ENCODE measurements at regions not wholly inside any gene's neighbourhood (a gene's known extent, or its start where the extent isn't known, plus 50 kb on each side); places are given as distances from the start of the nearest gene placed in this dataset.
"Not testable (repeated sequence)": the region's sequence is repeated elsewhere in the genome, so short reads cannot be mapped to it uniquely, and the experiment has no call there.

DNA sequence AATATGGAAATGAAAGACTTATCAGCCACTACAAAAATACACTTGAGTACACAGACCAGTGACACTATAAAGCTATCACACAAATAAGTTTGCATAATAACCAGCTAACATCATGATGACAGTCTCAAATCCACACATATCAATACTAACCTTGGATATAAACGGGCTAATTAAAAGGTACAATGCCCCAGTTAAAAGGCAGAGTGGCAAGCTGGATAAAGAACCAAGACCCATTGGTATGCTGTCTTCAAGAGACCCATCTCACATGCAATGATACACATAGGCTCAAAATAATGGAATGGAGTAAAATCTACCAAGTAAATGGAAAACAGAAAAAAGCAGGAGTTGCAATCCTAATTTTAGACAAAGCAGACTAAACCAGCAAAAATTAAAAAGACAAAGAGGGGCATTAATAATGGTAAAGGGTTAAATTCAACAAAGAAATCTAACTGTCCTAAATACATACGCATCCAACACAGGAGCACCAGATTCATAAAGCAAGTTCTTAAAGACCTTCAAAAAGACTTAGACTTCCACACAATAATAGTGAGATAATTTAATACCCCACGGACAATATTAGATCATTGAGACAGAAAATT is 163.3 kb downstream of the CD24 start:
- H3K79me2 ChIP-seq: no peaks in the 10 kb centered on the region
- WGBS (ENCODE audit: low lambda C conversion rate, missing lambda C conversion rate): 91% methylated on average over 3 of the region's 3 CpGs

GRCh38 chr6:106808758-106809157 is 165.8 kb downstream of the CD24 start:
- Histone ChIP-seq H3K4me3 (no peak overlapping the region), H3K36me3 (replicated peaks; ENCODE audit: insufficient read depth, low read depth) (no peaks in the 10 kb centered on the region), H2AFZ (no peak overlapping the region), H3K4me2 (no peak overlapping the region), H3K4me1 (ENCODE audit: insufficient read depth) (peaks cover 11% of the 10 kb centered on the region), H4K20me1 (ENCODE audit: insufficient read depth, poor library complexity, severe bottlenecking) (no peaks in the 10 kb centered on the region), H3K27me3 (no peaks in the 10 kb centered on the region), H3K9me3 (ENCODE audit: low read depth) (peaks cover 3% of the 10 kb centered on the region), H3K9me2 (replicated peaks; ENCODE audit: insufficient read depth) (no peaks in the 10 kb centered on the region), H3K27ac (no peak overlapping the region), H3K79me2 (no peaks in the 10 kb centered on the region)
- no peak for DNase-seq (ENCODE audit: low spot score)
- TF ChIP-seq, protein P1, sequence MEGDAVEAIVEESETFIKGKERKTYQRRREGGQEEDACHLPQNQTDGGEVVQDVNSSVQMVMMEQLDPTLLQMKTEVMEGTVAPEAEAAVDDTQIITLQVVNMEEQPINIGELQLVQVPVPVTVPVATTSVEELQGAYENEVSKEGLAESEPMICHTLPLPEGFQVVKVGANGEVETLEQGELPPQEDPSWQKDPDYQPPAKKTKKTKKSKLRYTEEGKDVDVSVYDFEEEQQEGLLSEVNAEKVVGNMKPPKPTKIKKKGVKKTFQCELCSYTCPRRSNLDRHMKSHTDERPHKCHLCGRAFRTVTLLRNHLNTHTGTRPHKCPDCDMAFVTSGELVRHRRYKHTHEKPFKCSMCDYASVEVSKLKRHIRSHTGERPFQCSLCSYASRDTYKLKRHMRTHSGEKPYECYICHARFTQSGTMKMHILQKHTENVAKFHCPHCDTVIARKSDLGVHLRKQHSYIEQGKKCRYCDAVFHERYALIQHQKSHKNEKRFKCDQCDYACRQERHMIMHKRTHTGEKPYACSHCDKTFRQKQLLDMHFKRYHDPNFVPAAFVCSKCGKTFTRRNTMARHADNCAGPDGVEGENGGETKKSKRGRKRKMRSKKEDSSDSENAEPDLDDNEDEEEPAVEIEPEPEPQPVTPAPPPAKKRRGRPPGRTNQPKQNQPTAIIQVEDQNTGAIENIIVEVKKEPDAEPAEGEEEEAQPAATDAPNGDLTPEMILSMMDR (IDR thresholded peaks at IDR 0.05; ENCODE audit: poor library complexity): no peak
- no peak for TF ChIP-seq EZH2phosphoT487 (IDR thresholded peaks at IDR 0.05; ENCODE audit: low read depth, severe bottlenecking, unreplicated experiment)
- TF ChIP-seq EZH2 (IDR thresholded peaks at IDR 0.05; ENCODE audit: borderline replicate concordance): no peak

More for the DNA sequence above, 163.3 kb downstream of the CD24 start:
- Histone ChIP-seq H3K27me3 (no peaks in the 10 kb centered on the region), H4K20me1 (ENCODE audit: insufficient read depth, poor library complexity, severe bottlenecking) (no peaks in the 10 kb centered on the region), H3K4me3 (no peak overlapping the region), H3K36me3 (replicated peaks; ENCODE audit: insufficient read depth, low read depth) (no peaks in the 10 kb centered on the region), H3K4me2 (no peak overlapping the region), H3K9me3 (ENCODE audit: low read depth) (peaks cover 3% of the 10 kb centered on the region), H3K27ac (no peak overlapping the region), H2AFZ (no peak overlapping the region), H3K9me2 (replicated peaks; ENCODE audit: insufficient read depth) (no peaks in the 10 kb centered on the region), H3K4me1 (ENCODE audit: insufficient read depth) (no peaks in the 10 kb centered on the region)
- TF ChIP-seq EZH2 (IDR thresholded peaks at IDR 0.05; ENCODE audit: borderline replicate concordance): no peak
- DNase-seq (ENCODE audit: low spot score): no peak

DNA sequence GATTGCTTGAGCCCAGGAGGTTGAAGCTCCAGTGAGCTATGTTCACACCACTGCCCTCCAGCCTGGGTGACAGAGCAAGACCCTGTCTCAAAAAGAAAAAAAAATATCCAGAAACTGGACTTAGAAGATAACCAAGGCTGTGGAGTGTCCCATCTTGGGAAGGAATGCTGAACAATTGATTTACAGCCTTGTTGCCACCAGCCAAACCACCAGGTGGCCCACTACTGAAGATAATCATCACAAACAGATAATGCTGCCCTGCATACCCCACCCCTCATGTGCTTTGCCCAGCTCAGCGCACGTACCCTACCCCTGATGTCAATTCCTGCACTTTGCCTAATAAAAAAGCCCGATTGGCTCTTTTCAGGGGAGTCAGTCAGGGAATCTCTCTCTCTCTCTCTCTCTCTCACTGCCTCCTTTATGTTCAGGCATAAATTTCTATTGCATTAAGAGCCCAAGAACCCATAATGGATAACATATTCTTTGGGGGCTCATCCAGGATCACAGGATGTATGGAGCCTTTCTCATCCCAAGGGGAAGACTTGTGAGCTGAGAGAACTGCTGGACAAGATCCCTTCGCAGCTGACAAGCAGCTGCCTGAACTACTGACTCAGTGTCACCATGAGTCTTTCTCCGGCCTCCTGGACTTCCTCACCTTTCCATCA is 166.4 kb downstream of the CD24 start:
- H3K36me3 ChIP-seq (replicated peaks; ENCODE audit: insufficient read depth, low read depth): no peaks in the 10 kb centered on the region
- no peaks in the 10 kb centered on the region for H4K20me1 ChIP-seq (ENCODE audit: insufficient read depth, poor library complexity, severe bottlenecking)
- WGBS (ENCODE audit: low lambda C conversion rate, missing lambda C conversion rate): 95% methylated on average over 5 of the region's 5 CpGs
- peaks cover 11% of the 10 kb centered on the region for H3K4me1 ChIP-seq (ENCODE audit: insufficient read depth)
- H3K9me2 ChIP-seq (replicated peaks; ENCODE audit: insufficient read depth): no peaks in the 10 kb centered on the region
- TF ChIP-seq EZH2phosphoT487 (IDR thresholded peaks at IDR 0.05; ENCODE audit: low read depth, severe bottlenecking, unreplicated experiment) (no peak), EZH2 (IDR thresholded peaks at IDR 0.05; ENCODE audit: borderline replicate concordance) (no peak)
- TF ChIP-seq, protein P1 (IDR thresholded peaks at IDR 0.05; ENCODE audit: poor library complexity): no peak
- H3K27me3 ChIP-seq: no peaks in the 10 kb centered on the region
- H3K9me3 ChIP-seq (ENCODE audit: low read depth): peaks cover 3% of the 10 kb centered on the region
- no peak overlapping the region for H3K4me3 ChIP-seq
- no peak overlapping the region for H2AFZ ChIP-seq
- H3K4me2 ChIP-seq: no peak overlapping the region
- no peak for DNase-seq (ENCODE audit: low spot score)
- H3K79me2 ChIP-seq: no peaks in the 10 kb centered on the region
- H3K27ac ChIP-seq: no peak overlapping the region

GRCh38 chr6:106806253-106806652 is 168.3 kb downstream of the CD24 start:
- H2AFZ ChIP-seq; H4K20me1 ChIP-seq (ENCODE audit: insufficient read depth, poor library complexity, severe bottlenecking); H3K27ac ChIP-seq; H3K36me3 ChIP-seq (replicated peaks; ENCODE audit: insufficient read depth, low read depth); H3K4me3 ChIP-seq; H3K27me3 ChIP-seq; H3K4me2 ChIP-seq; H3K9me3 ChIP-seq (ENCODE audit: low read depth); H3K9me2 ChIP-seq (replicated peaks; ENCODE audit: insufficient read depth); H3K79me2 ChIP-seq; DNase-seq (ENCODE audit: low spot score): not testable (repeated sequence)
- peaks cover 11% of the 10 kb centered on the region for H3K4me1 ChIP-seq (ENCODE audit: insufficient read depth)
- WGBS (ENCODE audit: low lambda C conversion rate, missing lambda C conversion rate): 94% methylated on average over 4 of the region's 4 CpGs
